Stomach (tissue), 8 donors: ENCODE measurements at regions not wholly inside any gene's neighbourhood (a gene's known extent, or its start where the extent isn't known, plus 50 kb on each side); places are given as distances from the start of the nearest gene placed in this dataset.

Experiments used
- DNase-seq, 2 donors: peaks; one replicate each; pipeline versions ENCODE4 v3.0.0 to v3.0.0-alpha.2; 2013 to 2019
- H3K27ac ChIP-seq, 5 donors: fragments of 200-600 bp in 4 of 5; sonication (generic) in 4 of 5; one replicate each; pipeline ENCODE4 v1.5.1; 2013 to 2019; ENCODE audit warnings: mild to moderate bottlenecking in 1 of 5, moderate library complexity in 1 of 5
- H3K27me3 ChIP-seq, 3 donors: fragments of 200-600 bp; sonication (generic); one replicate each; pipeline ENCODE4 v1.5.1; 2017 to 2019; ENCODE audit warnings: mixed run types in 1 of 3
- H3K36me3 ChIP-seq, 4 donors: fragments of 200-600 bp; sonication (generic); 1 replicate in 3 of 4; 2 replicates in 1 of 4; pipeline ENCODE4 v1.5.1; 2016 to 2019
- H3K4me1 ChIP-seq, 4 donors: fragments of 200-600 bp; sonication (generic); one replicate each; pipeline ENCODE4 v1.5.1; 2016 to 2019
- H3K4me3 ChIP-seq, 4 donors: fragments of 200-600 bp; sonication (generic) in 3 of 4; one replicate each; pipeline ENCODE4 v1.5.1; 2016 to 2019; ENCODE audit warnings: mild to moderate bottlenecking in 1 of 4
- H3K9me3 ChIP-seq, 4 donors: fragments of 200-600 bp; sonication (generic); one replicate each; pipeline ENCODE4 v1.5.1; 2016 to 2019
- EP300 ChIP-seq: sonication (generic); formaldehyde crosslinking; IDR thresholded peaks from one replicate; pipeline ENCODE4 v1.6.1; 2017; ENCODE audit warnings: antibody characterized with exemption
- POLR2A ChIP-seq, 4 donors: fragments of 450-650 bp; IDR thresholded peaks; one replicate each; pipeline ENCODE4 v1.6.1; 2016; ENCODE audit warnings: antibody characterized with exemption in 4 of 4, control low read depth in 2 of 4, mild to moderate bottlenecking in 1 of 4, moderate library complexity in 1 of 4
- POLR2AphosphoS5 ChIP-seq, 3 donors: sonication (generic); formaldehyde crosslinking; IDR thresholded peaks; one replicate each; pipeline ENCODE4 v1.6.1; 2016; ENCODE audit warnings: antibody characterized with exemption in 3 of 3
- WGBS, 5 donors: extraction: QIAGEN DNeasy Blood & Tissue Kit in 3 of 5; methylation state at CpG; one replicate each; pipeline versions ENCODE4 v1.1.5 to v1.1.7; 2013 to 2018; 5-methylcytosine and 5-hydroxymethylcytosine counted together
- intact Hi-C: fragments of 100-400 bp; cut with DNase I; formaldehyde crosslinking; loops from one replicate; pipeline ENCODE4 v1.15.1; 2023; ENCODE audit warnings: low total_unique reads
- TF ChIP-seq, protein P1 (sequence below), 7 experiments: fragments of 450-650 bp in 4 of 7; fragments of 200-600 bp in 3 of 7; sonication (generic) in 3 of 7; IDR thresholded peaks; one replicate each; pipeline ENCODE4 v1.5.1; 2016 to 2019; ENCODE audit warnings: antibody characterized with exemption in 7 of 7, control low read depth in 2 of 7, mild to moderate bottlenecking in 1 of 7
- donor health status: healthy with polysubstance abuse.
- donor health status: Bipolar disorder and iron deficiency.
- donor health status: healthy.

DNA sequence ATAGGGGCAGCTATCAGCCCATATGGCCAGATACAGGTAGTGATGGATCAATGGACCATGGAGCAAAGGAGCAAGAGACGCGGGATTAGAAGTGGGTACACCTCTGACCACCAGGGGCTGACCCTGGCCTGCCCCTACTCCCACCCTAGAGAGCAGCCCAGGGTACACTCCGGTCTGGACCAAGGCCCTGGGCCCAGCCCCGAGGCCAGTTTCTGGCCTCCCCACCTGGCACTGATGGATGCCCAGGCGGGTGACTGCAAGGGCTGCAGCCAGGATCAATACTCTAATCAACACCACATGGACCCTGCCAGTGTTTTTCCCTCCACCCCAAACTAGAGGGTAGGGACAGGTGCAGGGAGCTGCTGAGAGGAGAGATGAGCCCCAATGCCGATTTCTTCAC lies 74.1 kb upstream of the NECTIN1 start:
- no peak for DNase-seq
- intact Hi-C loops = no loop called here
- Histone ChIP-seq H3K27ac (no peak overlapping the region), H3K9me3 (no peaks in the 10 kb centered on the region), H3K27me3 (peaks cover 0 to 2% (median 0%) of the 10 kb centered on the region in 3 donors), H3K4me3 (no peak overlapping the region), H3K36me3 (no peaks in the 10 kb centered on the region), H3K4me1 (no peaks in the 10 kb centered on the region)
- TF ChIP-seq, protein P1, sequence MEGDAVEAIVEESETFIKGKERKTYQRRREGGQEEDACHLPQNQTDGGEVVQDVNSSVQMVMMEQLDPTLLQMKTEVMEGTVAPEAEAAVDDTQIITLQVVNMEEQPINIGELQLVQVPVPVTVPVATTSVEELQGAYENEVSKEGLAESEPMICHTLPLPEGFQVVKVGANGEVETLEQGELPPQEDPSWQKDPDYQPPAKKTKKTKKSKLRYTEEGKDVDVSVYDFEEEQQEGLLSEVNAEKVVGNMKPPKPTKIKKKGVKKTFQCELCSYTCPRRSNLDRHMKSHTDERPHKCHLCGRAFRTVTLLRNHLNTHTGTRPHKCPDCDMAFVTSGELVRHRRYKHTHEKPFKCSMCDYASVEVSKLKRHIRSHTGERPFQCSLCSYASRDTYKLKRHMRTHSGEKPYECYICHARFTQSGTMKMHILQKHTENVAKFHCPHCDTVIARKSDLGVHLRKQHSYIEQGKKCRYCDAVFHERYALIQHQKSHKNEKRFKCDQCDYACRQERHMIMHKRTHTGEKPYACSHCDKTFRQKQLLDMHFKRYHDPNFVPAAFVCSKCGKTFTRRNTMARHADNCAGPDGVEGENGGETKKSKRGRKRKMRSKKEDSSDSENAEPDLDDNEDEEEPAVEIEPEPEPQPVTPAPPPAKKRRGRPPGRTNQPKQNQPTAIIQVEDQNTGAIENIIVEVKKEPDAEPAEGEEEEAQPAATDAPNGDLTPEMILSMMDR (IDR thresholded peaks at IDR 0.05) = no peak
- TF ChIP-seq EP300 = no peak
- TF ChIP-seq POLR2AphosphoS5 (IDR thresholded peaks at IDR 0.05) = no peak
- no peak for TF ChIP-seq POLR2A (IDR thresholded peaks at IDR 0.05)
- WGBS, 5 donors = 62 to 81% (median 78%) methylated on average over 3 to 6 of the region's 6 CpGs

- Histone ChIP-seq H3K27ac (no peak overlapping the region), H3K4me1 (no peaks in the 10 kb centered on the region), H3K9me3 (no peaks in the 10 kb centered on the region), H3K36me3 (no peaks in the 10 kb centered on the region), H3K4me3 (no peak overlapping the region), H3K27me3 (no peaks in the 10 kb centered on the region)
- WGBS, 5 donors = 63 to 83% (median 74%) methylated on average over 5 of the region's 5 CpGs
- intact Hi-C loops = no loop called here
- no peak for DNase-seq
- no peak for TF ChIP-seq POLR2A (IDR thresholded peaks at IDR 0.05)
- no peak for TF ChIP-seq POLR2AphosphoS5 (IDR thresholded peaks at IDR 0.05)
- no peak for TF ChIP-seq EP300
- TF ChIP-seq, protein P1 (IDR thresholded peaks at IDR 0.05) = no peak
Observed at GRCh38 chr11:119802670-119803069, 73.7 kb upstream of the NECTIN1 start.

GRCh38 chr11:119800619-119801018 lies 71.6 kb upstream of the NECTIN1 start:
- TF ChIP-seq EP300 (no peak), POLR2A (IDR thresholded peaks at IDR 0.05) (no peak), POLR2AphosphoS5 (IDR thresholded peaks at IDR 0.05) (no peak)
- TF ChIP-seq, protein P1 (IDR thresholded peaks at IDR 0.05) = no peak
- no peaks in the 10 kb centered on the region for H3K4me1 ChIP-seq
- DNase-seq = no peak
- H3K36me3 ChIP-seq = no peaks in the 10 kb centered on the region
- WGBS, 5 donors = 86 to 95% (median 88%) methylated on average over 5 of the region's 5 CpGs
- H3K4me3 ChIP-seq = no peak overlapping the region
- intact Hi-C loops = no loop called here
- no peaks in the 10 kb centered on the region for H3K9me3 ChIP-seq
- no peak overlapping the region for H3K27ac ChIP-seq
- H3K27me3 ChIP-seq = peaks cover 0 to 4% (median 0%) of the 10 kb centered on the region in 3 donors

GRCh38 chr11:119800171-119800570 lies 71.2 kb upstream of the NECTIN1 start:
- no peaks in the 10 kb centered on the region for H3K4me1 ChIP-seq
- peaks cover 0 to 4% (median 0%) of the 10 kb centered on the region in 3 donors for H3K27me3 ChIP-seq
- no peaks in the 10 kb centered on the region for H3K36me3 ChIP-seq
- DNase-seq = no peak
- TF ChIP-seq POLR2AphosphoS5 (IDR thresholded peaks at IDR 0.05) (no peak), POLR2A (IDR thresholded peaks at IDR 0.05) (no peak), EP300 (no peak)
- TF ChIP-seq, protein P1 (IDR thresholded peaks at IDR 0.05) = no peak
- no peak overlapping the region for H3K4me3 ChIP-seq
- no peak overlapping the region for H3K27ac ChIP-seq
- no peaks in the 10 kb centered on the region for H3K9me3 ChIP-seq
- 80 to 96% (median 92%) methylated on average over 2 of the region's 2 CpGs for WGBS, 5 donors
- intact Hi-C loops = no loop called here
